ENCODE measurements at regions not wholly inside any gene's neighbourhood (a gene's known extent, or its start where the extent isn't known, plus 50 kb on each side); places are given as distances from the start of the nearest gene placed in this dataset.

- TF ChIP-seq POLR2A (IDR thresholded peaks at IDR 0.05) (no peak), CTCF (IDR thresholded peaks at IDR 0.05) (no peak), POLR2AphosphoS5 (IDR thresholded peaks at IDR 0.05) (peak in 2 of 3 donors; percentile 27 to 47)
Measured at GRCh38 chr5:54743997-54744788, 226.6 kb downstream of the SNX18 start.

Data from stomach (tissue), 4 donors.